ENCODE measurements at regions not wholly inside any gene's neighbourhood (a gene's known extent, or its start where the extent isn't known, plus 50 kb on each side); places are given as distances from the start of the nearest gene placed in this dataset.

DNA sequence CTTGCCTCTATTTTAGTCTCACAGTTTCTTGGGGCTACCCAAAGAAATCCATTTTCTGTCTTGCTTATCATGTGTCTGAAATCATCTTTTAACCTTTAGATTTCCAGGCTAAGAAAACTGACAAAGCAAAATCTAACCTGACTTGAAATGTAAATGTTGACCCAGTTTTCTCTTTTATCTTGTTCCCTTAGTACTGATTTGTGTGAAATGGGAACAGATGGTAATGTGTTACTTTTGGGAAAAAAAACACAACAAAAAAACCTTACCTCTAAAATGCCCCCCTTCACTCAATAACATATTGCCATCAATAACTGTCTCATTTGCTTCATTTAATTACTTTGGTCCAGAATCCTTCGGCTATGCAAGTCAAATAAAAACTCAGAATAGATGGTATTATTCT, 383.2 kb upstream of the DCN start:
- DNase-seq (ENCODE audit: low read depth in 2 of 2, low spot score in 1 of 2) = no peak

DNA sequence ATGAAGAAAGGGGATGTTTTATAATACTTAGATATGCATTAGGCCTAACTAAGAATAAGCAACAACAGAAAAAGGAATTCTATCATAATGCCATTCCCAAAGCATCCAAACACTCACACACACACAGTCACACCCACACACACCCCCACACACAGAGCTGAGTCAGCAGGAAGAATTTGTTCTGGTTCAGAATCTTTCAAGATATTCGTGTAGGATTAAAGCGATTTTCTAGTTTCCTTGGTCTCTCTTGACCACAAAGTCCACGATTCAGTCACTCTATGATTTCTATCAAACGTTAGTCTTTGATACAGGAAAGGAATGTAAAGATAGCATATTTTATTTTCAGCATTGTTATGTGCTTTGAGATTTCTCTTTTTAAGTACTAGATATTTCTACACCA, 382.6 kb upstream of the DCN start:
- no peak for DNase-seq (ENCODE audit: low read depth in 2 of 2, low spot score in 1 of 2)

DNA sequence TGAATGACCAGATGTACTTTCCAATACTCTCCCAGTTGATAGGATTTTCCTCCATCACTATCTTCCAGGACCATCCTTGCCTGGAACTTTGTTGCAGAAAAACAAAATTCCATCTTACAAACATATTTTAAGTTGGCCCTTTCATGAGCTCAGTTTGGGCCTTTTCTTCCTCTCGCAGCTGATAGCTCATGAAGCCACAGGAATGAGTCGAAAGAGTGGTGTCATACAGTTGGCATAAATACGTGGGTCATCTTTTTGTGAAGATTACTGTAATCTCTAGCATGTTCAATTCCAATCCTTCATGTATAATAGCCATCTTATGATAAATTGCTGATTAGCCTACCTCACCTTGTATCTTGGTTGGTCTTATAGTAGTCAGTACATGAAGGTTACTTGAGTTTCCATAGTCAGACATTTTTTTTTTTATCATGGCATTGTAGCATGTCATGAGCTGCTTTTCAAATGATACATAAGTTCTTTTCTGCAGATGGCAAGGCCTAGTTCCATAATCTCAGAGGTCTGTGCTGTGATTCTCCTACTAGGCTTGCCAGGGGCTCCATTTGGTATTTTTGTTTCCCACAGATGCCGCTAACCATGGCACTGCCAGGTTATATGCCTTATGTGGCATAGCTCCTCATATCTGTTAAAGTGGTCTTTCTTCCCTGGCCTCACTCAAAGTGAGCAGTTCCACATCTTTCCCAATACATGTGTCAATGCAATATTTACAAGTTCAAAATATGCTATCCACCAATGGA, 380.6 kb upstream of the DCN start:
- DNase-seq (ENCODE audit: low read depth in 2 of 2, low spot score in 1 of 2) = no peak

DNA sequence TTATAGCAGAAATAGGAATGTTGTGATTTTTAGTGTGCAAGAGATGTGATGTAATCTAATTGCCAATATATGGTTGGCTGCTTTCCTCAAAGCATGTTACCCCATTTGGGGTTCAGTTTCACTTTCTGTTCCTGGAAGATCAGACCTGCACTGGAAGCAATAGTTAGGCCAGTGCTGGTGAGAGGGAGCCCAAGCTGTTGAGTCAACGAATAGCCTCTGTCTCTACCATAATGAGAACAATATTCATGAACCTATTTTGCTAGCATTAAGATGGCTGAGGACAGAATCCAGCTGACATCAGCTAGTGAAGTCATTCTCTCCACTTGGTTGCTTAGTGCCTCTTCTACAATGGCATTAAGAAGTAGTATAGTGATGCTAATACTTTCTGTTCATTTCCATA, 379.9 kb upstream of the DCN start:
- no peak for DNase-seq (ENCODE audit: low read depth in 2 of 2, low spot score in 1 of 2)

DNA sequence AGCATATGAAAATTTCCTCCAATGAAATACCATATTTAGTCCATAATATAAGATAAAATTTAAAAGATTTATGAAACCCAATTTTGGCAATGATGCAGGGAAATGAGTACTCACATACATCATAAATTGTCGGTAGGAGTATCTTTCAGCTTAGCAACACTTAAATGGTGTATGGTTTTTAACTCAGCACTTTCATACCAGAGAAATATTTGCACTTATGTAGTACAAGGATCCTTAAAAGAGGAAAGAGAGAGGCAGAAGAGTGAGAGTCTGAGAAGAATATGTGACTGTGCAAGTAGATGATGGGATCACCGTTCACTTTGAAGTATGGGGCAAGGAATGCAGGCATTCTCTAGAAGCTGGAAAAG, 379.3 kb upstream of the DCN start:
- DNase-seq (ENCODE audit: low read depth in 2 of 2, low spot score in 1 of 2) = no peak

DNA sequence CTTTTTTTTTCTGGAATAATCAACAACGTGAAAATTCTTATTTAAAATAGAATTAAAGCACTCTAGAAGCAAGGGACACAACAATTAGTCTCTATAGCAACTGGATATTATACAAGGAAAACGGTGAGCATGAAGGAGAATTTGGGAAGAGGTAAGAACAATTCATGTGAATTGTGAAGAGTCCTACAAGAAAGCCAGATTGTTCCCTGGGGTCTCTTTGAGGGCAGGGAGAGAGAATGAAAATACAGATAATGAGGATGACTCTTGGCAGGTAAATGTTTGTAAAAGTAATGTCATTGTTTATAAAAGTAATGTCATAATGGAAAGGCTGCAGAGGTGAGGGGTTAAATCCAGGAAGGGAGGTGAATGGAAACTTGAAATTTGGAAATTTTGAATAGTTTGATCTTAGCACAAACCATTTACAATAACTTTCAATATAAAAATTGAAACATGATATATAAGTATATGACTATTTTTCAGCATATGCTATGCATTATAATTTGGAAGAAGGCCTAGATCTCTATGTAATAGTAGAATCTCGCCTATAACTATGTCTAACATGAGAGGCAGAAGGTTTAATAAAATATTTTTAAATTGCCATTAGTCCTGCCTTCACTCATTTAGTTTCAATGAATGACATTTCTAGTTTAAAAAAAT, 378.8 kb upstream of the DCN start:
- no peak for DNase-seq (ENCODE audit: low read depth in 2 of 2, low spot score in 1 of 2)

DNA sequence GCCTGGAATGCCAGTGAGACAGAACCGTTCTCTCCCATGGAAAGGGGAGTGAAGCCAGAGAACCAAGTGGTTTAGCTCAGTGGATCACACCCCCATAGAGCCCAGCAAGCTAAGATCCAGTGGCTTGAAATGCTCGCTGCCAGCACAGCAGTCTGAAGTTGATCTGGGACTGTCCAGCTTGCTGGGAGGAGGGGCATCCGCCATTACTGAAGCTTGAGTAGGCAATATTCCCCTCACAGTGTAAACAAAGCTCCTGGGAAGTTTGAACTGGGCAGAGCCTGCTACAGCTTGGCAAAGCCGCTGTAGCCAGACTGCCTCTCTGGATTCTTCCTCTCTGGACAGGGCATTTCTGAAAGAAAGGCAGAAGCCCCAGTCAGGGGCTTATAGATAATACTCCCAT, 374.3 kb upstream of the DCN start:
- DNase-seq (ENCODE audit: low read depth in 2 of 2, low spot score in 1 of 2) = no peak

DNA sequence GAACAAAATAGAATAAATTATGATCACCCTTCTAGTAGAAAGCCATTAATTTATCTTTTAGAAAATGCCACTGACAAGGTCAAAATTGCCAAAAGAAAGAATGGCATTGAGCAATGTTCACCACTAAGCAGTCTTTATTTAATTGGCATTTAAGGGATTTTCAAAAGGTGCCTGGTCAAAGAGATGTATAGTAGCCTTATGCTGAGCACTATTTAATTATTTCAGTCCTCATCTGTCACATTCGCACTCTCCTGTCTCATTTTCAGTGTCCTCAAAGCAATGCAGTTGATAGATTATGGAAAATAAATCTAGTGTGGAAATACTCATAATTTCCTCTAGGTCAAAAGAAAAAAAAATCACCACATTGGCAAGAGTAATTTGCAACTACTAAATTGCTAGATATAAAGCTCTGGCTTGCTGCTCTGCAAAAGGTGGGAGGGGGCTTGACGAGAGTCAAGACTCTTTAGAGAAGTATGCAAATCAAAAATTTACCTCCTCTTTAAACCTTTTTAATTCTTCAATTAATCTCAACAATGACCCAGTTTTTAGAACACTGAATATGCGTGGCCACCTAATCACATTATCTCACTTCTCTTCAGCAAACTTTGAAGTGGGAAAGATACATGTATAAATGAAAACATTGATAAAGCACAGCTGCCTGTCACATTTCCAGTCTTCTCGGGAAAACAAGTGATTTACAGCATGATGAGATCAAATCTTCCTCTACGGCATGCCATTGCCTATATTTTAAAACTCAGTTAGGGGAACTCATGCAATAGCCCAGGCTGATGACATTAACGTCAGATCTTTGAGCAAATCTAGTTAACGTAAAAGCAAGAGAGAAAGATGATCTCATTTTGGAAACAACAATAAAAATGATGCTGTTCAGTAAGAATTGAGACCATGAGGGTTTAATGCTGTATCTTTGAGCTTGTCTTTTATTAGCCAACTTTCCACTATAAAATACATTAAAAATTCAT, 373.1 kb upstream of the DCN start:
- no peak for DNase-seq (ENCODE audit: low read depth in 2 of 2, low spot score in 1 of 2)

DNA sequence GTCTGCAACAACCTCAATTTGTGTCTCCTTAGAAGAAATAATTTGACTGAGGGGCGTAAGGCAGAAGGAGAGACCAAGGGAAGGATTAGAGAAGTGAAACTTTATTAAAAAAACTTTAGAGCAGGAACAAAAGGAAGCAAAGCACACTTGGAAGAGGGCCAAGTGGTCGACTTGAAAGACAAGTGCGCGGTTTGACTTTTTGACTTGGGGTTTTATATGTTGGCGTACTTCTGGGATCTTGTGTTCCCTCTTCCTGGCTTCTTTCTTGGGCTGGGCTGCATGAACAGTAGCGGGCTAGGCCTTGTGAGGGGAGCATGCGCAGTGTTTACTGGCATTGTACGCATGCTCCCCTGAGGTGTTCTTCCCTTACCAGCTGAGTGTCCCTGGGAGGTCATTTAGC, 369.3 kb upstream of the DCN start:
- no peak for DNase-seq (ENCODE audit: low read depth in 2 of 2, low spot score in 1 of 2)

DNA sequence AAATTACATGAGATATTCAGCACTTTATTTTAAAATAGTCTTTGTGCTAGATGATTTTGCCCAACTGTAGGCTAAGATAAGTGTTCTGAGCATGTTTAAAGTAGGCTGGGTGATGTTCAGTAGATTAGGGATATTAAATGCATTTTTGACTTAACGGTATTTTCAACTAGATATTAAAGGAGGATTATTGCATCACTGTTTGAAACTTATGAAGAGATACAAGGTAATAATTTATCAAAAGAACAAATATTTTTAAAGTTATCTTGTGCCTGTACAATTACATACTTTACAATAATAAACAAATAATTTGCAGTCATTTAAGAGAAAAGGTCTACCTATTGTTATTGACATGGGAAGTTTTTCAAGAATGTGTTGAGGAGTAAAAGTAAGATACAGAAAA, 368.6 kb upstream of the DCN start:
- DNase-seq (ENCODE audit: low read depth in 2 of 2, low spot score in 1 of 2) = no peak

DNA sequence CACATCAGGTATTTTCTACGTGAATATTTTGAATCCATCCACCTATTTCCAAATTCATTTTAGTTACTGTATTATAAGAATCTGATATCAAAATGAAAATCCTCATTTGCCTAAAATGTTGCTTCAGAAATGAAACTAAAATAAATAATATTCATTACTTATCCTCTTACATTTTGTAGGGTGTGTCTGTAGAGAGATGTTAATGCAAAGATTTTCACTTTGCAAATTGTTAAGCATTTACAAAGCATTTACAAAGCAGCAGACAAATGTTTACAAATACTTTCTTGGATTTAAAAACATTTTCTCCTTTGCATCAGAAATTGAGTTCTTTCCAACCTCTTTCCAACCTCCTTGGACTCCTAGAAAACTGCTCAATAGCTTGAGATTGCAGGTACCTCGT, 360.0 kb upstream of the DCN start:
- no peak for DNase-seq (ENCODE audit: low read depth in 2 of 2, low spot score in 1 of 2)

DNA sequence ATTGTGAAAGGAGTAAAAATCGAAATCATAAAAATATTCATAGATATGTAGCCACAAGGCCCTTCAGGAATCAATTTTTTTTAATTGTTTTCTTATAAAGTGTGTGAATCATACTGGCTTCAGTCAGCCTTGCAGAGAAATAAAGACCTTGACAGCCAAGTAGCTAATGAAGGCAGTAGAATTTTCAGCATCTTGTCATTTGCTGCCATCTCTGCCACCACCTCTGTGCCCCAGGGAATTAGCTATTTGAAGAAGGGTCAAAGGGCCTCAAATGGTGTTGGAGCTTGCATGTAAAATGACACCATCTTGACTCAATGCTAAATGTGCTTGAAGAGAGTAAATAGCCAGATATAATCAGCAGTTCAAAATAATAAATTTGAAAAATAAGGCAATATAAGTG, 359.4 kb upstream of the DCN start:
- no peak for DNase-seq (ENCODE audit: low read depth in 2 of 2, low spot score in 1 of 2)

DNA sequence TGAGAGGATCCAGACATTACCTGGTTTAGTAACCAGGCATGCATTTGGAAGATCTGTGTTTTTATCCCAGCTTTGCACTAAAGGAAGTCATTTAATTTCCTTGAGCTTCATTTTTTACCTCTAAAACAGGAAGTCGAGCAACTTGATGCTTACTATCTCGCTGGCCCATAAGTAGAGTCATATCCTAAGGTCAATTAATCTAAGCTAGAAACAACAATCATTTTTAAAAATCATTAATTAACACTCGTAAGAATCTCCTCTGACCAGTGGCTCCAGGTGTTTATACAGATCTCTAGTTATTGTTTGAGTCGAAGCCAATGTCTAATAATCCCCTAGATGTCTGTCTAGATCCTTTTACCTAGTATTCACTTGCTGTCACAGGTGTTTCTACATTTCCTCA, 355.8 kb upstream of the DCN start:
- no peak for DNase-seq (ENCODE audit: low read depth in 2 of 2, low spot score in 1 of 2)

DNA sequence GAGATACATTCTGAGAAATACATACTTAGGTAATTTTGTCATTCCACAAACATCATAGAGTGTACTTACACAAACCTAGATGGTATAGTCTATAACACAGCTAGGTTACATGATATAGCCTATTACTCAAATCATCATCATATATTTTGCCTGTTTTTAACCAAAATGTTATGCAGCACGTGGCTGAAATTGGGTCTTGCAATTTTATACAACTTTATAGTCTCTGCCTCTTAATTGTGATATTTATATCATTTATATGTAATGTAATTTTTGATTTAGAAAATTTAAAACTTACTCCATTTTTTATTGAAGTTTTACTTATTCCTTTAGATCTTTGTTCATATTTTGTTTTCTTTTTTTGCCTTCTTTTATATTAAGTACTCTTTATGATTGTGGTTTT, 350.7 kb upstream of the DCN start:
- DNase-seq (ENCODE audit: low read depth in 2 of 2, low spot score in 1 of 2) = no peak

DNA sequence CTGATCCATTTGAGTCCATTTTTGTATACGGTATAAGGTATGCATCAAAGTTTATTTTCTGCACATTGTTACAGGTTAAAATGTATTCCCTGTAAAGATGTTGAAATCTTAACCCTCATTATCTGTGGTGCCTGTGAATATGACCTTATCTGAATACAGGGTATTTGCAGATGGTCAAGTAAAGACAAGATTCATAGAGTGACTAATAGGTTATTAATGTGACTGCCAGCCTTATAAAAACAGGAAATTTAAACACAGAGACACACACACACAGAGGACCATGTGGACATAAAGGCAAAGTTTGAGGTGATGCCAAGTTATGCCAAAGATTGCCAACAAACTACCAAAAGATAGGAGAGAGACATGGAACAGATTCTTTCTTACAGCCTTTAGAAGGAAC, 347.2 kb upstream of the DCN start:
- no peak for DNase-seq (ENCODE audit: low read depth in 2 of 2, low spot score in 1 of 2)

DNA sequence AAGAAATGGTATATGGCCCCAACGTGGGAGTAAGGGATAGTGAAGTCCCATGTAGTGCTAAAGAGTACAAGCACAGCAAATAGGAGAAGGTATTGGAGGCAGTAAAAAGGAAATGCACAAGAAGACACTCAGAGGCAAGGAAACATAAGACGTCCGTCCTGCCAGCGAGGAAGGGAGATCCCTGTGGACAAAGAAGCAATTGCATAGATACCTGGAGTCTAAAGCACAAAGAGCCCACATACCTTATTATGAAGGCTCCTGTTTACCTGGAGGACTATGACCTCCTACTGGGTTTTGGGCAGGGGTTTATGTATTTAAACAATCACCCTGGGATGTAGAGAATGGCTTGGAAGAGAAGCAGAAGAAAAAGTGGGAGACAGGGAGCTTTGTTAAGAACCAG, 341.2 kb upstream of the DCN start:
- no peak for DNase-seq (ENCODE audit: low read depth in 2 of 2, low spot score in 1 of 2)

DNA sequence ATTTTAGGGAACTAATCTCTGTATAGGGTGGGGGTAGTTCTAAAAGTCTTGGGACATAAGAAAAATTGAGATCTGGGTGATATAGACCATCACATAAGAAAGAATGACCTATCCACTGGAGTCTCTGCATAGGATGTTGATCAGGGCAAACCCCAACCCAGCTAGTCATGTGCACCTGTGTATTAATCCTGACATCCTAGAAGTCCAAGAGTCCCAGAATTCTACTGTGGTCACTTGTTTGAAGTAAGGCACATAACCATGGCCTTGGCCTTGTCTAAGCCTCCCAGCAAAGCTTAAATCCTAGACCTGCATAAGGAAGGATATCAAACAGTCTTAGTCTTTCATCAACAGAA, 334.1 kb upstream of the DCN start:
- no peak for DNase-seq (ENCODE audit: low read depth in 2 of 2, low spot score in 1 of 2)

DNA sequence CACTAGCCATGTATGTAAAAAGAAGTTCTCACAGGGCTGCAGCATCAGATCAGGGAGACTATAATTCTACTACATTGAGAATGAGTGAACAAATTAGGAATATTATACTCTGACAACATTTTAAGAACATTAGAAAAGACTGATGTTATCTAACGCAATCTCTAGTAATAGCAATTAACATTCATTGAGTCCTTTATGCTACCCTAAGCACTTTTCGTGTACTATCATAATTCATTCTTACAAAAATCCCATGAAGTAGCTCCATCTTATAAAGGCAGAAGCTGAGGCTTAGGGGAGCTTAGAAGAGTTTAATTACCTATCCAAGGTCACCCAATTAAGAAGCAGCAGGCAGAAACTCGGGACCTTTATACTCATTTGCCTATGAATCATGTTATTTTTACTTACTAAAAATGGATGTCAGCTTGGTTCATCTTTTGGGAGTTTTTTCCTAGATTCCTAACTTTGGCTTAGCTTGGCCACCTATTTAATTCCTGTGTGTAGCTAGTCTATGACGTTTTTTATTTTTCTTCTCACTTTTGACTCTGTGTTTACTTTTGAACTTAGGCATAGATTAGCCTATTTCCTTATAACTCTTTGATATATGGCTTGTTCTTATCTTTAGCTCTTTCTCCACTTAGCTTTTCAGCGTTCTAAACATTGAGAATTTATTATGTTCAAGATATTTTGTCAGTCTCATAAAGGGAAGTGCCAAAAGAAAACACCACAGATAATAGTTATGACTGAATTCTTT, 333.5 kb upstream of the DCN start:
- DNase-seq (ENCODE audit: low read depth in 2 of 2, low spot score in 1 of 2) = no peak

DNA sequence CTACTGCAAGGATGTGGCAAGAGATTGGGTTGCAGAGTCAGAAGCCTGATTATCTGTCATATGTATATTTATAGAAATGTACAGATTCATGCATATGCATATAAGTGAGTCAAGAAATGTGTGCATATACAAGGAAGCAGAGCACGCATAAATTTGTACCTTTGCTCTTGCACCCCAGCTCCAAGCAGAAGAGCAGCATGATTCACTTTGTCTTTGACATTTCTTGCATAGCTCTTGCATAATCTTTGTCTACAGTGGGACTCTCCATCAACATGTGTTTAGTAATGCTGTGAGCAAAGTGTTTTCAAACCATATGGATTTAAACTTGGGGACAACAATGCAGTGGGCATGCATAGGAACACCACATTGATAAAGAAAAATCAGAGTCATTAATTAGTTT, 330.7 kb upstream of the DCN start:
- DNase-seq (ENCODE audit: low read depth in 2 of 2, low spot score in 1 of 2) = no peak

DNA sequence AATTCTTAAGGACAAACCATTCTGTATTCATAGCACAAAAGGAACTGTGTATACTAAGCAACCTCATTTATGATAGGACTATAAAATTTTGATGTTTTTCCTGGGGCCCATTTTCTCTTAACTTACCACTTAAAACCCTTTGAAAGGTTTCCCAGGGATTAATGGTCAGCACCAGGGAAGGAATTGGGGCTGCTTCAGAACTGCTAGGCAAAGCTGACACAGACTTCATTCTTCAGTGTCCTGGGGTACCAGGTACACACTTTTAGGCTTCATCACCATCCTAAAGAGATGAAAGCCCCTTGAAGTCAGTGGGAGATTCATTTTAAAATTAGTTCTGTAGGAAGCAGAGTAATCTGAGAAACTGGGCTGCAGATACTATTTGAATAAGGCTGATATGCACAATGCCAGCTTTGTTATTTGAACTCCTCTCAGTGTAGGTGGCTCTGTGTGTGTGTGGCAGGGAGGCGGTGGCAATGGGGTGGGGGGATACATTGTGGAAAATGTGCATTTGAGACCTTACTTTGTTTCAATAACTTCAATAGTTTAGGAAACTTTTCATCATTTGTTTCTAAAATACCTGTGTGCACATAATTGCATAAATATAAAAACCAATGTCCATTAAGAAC, 329.3 kb upstream of the DCN start:
- no peak for DNase-seq (ENCODE audit: low read depth in 2 of 2, low spot score in 1 of 2)

DNA sequence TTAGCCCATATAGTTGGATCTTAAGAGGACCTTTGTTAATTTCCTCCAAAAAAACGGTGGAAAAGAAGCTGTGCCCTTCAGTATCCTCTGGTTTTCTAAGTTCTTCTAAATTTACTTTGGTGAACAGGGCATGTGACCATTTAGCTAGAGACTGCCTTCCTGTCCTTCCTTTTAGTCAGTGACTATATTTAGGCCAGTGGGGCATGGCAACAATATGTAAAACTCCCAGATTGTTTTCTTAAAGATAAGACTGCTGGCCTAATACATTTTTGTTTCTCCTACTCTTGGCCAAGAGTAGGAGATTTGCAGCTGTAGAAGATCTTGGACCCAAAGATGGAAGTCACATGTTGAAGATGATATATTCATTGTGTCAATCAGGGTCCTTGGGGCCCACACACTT, 325.1 kb upstream of the DCN start:
- DNase-seq (ENCODE audit: low read depth in 2 of 2, low spot score in 1 of 2) = no peak
